ENCODE measurements at regions not wholly inside any gene's neighbourhood (a gene's known extent, or its start where the extent isn't known, plus 50 kb on each side); places are given as distances from the start of the nearest gene placed in this dataset.

- no peak for TF ChIP-seq CTCF (IDR thresholded peaks at IDR 0.05; ENCODE audit: insufficient read depth, low read length, poor library complexity, severe bottlenecking)
- TF ChIP-seq EZH2phosphoT487 (conservative IDR thresholded peaks at IDR 0.05; ENCODE audit: low read length): no peak
Observed at GRCh38 chr5:90092734-90093133, 316.8 kb downstream of the CETN3 start.

Data from SU-DHL-6 (cell line).